HG03457 (cell line): ENCODE measurements at regions not wholly inside any gene's neighbourhood (a gene's known extent, or its start where the extent isn't known, plus 50 kb on each side); places are given as distances from the start of the nearest gene placed in this dataset.

ENCODE experiments used
- ATAC-seq: cut with Tn5 transposase; IDR thresholded peaks from one replicate; pipeline ENCODE4 v1.9.1; 2021; ENCODE audit warnings: moderate number of reproducible peaks; ENCODE audit not compliant: unreplicated experiment

- ATAC-seq, result no peak
These were observed 112.1 kb upstream of the PIK3C3 start for GRCh38 chr18:41842886-41843285.

DNA sequence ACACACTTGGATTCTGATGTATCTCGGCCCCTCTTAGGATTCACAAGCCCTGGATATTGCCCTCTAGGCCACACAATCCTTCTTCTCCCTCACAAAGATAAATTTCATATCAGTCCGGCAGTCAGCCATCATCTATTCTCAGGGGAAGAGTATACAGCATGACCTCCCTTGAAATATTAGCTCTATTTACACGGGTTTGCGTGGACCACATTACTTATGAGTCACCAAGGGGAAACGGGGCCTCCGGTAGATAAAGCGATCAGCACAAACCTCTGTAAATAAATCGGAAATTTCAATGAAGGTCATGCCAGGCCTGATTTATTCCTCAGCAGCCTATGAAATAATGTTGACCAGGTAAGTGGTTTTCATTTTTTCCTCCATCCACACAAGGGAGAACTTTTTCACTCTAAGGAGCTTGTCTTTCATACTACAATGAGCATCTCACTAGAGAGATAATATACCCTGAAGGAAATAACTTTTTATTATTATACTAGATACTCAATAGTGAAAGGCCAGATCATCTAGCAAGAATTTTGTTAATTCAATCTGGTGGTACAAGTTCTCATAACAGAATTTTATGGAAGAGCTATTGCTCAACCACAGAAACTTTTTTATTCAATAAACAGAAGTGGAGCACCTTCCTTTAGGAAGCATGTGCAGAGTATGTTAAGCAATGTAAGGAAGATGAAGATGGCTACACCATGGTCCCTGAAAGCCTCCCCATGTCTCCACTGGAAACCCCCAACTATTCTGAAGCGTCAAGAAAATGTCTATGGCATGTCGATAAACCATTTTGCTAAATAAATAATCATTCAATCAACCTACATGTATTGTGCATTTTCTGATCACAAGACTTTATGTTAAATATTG, 125.2 kb upstream of the PIK3C3 start:
- ATAC-seq, result no peak

DNA sequence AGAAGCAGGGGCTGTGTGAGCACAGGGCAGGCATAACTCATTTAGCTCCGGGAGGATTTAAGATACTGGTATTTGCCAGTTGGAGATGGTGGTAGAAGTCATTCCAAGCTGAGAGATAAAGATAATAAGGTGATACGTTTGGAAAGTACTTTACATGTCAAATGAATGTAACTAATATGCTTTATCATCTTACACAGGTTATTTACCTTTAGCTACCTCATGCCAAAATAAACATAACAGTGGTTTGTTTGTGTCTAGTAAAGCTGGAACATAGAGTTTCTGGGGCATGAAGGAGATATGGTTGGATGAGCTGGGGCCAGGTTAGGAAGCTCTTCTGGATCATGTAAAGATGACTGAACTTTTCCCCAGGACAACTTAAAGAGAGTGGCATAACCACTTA, 126.9 kb upstream of the PIK3C3 start:
- ATAC-seq, result no peak

DNA sequence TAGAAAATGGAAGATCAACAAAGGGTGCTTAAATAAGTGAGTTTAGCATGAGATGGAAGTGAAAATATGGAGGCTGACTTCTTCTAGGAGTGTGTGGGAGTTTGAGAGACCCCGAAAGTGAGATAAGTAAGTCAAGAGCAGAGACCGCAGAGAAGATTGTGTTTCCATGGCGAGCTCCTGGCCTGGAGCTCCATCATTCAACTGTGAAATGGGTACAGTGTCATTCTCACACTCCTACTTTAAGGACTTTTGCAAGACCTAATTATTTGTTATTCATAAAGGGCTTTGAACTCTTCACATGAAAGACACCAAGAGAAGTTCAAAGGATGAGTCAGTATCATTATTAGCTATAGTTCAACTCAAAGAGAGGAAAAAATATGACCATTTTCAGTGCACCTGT, 134.2 kb upstream of the PIK3C3 start:
- ATAC-seq, result no peak

GRCh38 chr18:41818381-41819355, 136.4 kb upstream of the PIK3C3 start:
- no peak for ATAC-seq

GRCh38 chr18:41814651-41815050, 140.4 kb upstream of the PIK3C3 start:
- no peak for ATAC-seq

- no peak for ATAC-seq
These were observed 145.4 kb upstream of the PIK3C3 start for GRCh38 chr18:41809652-41810051.

GRCh38 chr18:41805341-41805740, 149.7 kb upstream of the PIK3C3 start:
- no peak for ATAC-seq

GRCh38 chr18:41798879-41799278, 156.2 kb upstream of the PIK3C3 start:
- ATAC-seq, result no peak

- ATAC-seq, result no peak
These were observed 164.3 kb upstream of the PIK3C3 start for GRCh38 chr18:41790687-41791086.

- ATAC-seq, result no peak
These were observed 166.0 kb upstream of the PIK3C3 start for GRCh38 chr18:41789001-41789400.

GRCh38 chr18:41783879-41784278, 171.2 kb upstream of the PIK3C3 start:
- no peak for ATAC-seq

DNA sequence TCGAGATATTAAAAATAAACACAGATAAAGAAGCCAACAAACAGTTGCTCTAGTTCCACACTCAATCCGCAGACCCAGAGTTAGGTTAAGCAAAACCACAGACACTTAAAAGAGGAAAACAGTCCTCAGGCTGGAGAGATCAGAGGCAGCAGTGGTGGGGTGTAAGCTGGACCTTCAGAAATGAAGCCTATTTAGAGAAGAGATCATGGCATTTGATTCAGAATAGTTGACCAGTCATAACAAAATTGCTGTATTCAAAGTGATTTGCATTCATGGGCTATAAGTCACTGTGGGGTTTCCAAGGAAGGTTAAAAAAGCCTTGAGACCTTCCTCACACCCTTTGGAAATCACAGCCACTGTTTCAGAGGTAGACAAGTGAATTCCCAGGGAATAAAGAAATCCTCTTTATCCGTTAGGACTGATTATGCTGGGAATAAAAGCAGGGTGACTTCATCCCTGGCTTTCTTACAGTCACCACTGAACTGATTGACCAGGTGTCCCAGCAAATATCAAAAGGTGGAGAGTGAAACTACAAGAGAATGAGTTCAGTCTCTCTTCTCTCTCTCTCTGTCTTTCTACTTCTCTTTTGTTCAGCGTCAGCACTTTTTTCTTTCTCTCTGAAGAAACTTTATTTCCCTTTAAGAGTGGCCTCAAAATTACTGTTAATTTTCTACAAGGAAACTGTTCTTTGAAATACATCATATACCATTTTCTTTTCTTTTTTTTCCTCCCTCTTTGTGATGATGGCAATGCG, 171.8 kb upstream of the PIK3C3 start:
- ATAC-seq, result no peak

DNA sequence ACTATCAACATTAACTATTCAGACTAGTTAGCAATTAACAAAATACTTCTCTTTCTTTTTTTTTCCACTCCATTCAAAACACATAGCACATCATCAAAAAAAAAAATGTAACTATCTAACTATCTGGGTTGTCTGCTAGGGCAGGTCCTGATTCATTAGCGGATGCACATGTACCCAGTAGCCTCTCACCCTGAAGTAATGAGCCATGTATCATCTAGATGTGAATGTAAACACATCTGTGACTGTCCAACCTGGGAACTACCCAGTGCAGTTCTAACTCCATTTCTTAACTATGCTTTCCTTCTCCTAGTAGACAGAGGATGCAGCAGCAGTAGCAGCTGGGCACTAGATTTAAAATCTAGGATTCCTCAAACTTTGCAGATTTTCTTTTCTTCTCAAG, 183.1 kb upstream of the PIK3C3 start:
- no peak for ATAC-seq

- no peak for ATAC-seq
These were observed 185.8 kb upstream of the PIK3C3 start for GRCh38 chr18:41769265-41769664.

GRCh38 chr18:41768467-41768866, 186.6 kb upstream of the PIK3C3 start:
- no peak for ATAC-seq

- ATAC-seq, result no peak
These were observed 187.1 kb upstream of the PIK3C3 start for GRCh38 chr18:41767960-41768359.

DNA sequence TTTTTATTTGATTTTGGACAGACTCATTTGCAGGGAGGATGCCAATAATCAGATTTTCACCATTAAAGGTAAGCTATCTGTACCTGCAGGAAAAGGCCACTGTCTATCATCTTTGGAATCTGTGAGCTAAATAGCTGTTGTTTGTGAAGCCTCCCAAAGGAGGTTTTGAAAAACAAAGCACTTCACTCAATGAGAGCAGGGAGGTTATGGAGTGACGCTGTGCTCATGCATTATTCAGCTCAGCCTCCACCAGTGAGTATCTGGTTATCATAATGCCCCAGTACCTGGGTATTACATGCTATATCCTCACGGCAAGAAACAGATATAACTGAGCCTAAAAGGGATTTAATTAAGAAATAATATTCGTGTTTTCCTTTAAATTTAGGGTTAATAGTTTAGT, 189.6 kb upstream of the PIK3C3 start:
- ATAC-seq, result no peak

- ATAC-seq, result no peak
These were observed 191.7 kb upstream of the PIK3C3 start for GRCh38 chr18:41763361-41763760.

GRCh38 chr18:41761333-41762018, 193.6 kb upstream of the PIK3C3 start:
- no peak for ATAC-seq
